ENCODE measurements at regions not wholly inside any gene's neighbourhood (a gene's known extent, or its start where the extent isn't known, plus 50 kb on each side); places are given as distances from the start of the nearest gene placed in this dataset.
A peak's percentile ranks its signal among the peaks of the same experiment; 100 is the strongest.
"Not testable (repeated sequence)": the region's sequence is repeated elsewhere in the genome, so short reads cannot be mapped to it uniquely, and the experiment has no call there.

GRCh38 chr12:17077594-17077993, 471.6 kb upstream of the LMO3 start:
- no peak for DNase-seq

GRCh38 chr12:17076811-17077210, 470.8 kb upstream of the LMO3 start:
- no peak for DNase-seq

GRCh38 chr12:17076028-17076744, 470.2 kb upstream of the LMO3 start:
- DNase-seq, result no peak

GRCh38 chr12:17064834-17065233, 458.9 kb upstream of the LMO3 start:
- DNase-seq, result no peak

- DNase-seq, result peak; percentile 1
Observed at GRCh38 chr12:17062267-17063036, 456.5 kb upstream of the LMO3 start.

- no peak for DNase-seq
Observed at GRCh38 chr12:17060260-17060659, 454.3 kb upstream of the LMO3 start.

- DNase-seq, result no peak
Observed at GRCh38 chr12:17056546-17056945, 450.6 kb upstream of the LMO3 start.

GRCh38 chr12:17038923-17039322, 433.0 kb upstream of the LMO3 start:
- DNase-seq, result no peak

- DNase-seq, result no peak
Observed at GRCh38 chr12:17035372-17035771, 429.4 kb upstream of the LMO3 start.

- no peak for DNase-seq
Observed at GRCh38 chr12:17030338-17030737, 424.4 kb upstream of the LMO3 start.

- DNase-seq, result no peak
Observed at GRCh38 chr12:17028348-17028747, 422.4 kb upstream of the LMO3 start.

GRCh38 chr12:17025424-17025823, 419.5 kb upstream of the LMO3 start:
- not testable (repeated sequence) for DNase-seq

- peak; percentile 3 for DNase-seq
Observed at GRCh38 chr12:17020765-17021164, 414.8 kb upstream of the LMO3 start.

- DNase-seq, result no peak
Observed at GRCh38 chr12:17017402-17017801, 411.4 kb upstream of the LMO3 start.

- no peak for DNase-seq
Observed at GRCh38 chr12:17016116-17016864, 410.3 kb upstream of the LMO3 start.

GRCh38 chr12:17015501-17015900, 409.5 kb upstream of the LMO3 start:
- DNase-seq, result no peak

- not testable (repeated sequence) for DNase-seq
Observed at GRCh38 chr12:17007442-17008040, 401.6 kb upstream of the LMO3 start.

GRCh38 chr12:16998538-16998937, 392.6 kb upstream of the LMO3 start:
- DNase-seq, result not testable (repeated sequence)

GRCh38 chr12:16984484-16984883, 378.5 kb upstream of the LMO3 start:
- no peak for DNase-seq

- no peak for DNase-seq
Observed at GRCh38 chr12:16972923-16973770, 367.2 kb upstream of the LMO3 start.

GRCh38 chr12:16962889-16963288, 356.9 kb upstream of the LMO3 start:
- no peak for DNase-seq

GRCh38 chr12:16955083-16955657, 349.2 kb upstream of the LMO3 start:
- no peak for DNase-seq

Measured in NCI-H2107 (cell line).